ENCODE measurements at regions not wholly inside any gene's neighbourhood (a gene's known extent, or its start where the extent isn't known, plus 50 kb on each side); places are given as distances from the start of the nearest gene placed in this dataset.

DNA sequence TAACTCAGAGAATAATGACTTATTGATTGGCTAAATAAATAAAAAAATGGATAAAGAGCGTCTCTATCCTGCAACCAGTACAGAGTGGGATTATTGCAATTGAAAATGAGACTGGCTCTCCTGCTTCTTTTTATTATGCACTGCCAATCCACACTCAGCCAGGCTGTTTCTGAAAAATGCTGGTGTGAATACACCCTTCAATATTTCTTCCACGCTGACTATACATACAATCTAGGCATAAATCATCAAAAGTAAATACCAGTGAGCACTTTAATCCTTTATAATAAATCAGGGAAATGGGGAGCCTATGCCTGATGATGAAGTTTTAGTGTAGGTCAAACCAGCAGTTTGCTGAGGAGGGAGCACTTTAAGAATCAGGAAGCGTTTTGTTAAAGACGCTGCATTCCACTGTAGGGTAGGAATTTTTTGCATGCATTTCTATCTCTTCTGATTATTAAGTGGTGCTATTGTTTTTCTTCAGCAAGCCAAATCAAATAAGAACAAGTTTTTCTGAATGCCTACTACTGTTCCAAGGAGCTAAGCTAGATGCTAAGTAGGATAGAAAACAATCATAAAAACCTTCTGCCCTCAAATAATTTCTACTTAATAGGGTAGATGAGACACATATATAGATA lies 781.5 kb downstream of the TBL1XR1 start:
- TF ChIP-seq CTCF (IDR thresholded peaks at IDR 0.05) (no peak), POLR2A (IDR thresholded peaks at IDR 0.05) (no peak)
